HUDEP-2 (cell line): ENCODE measurements at regions not wholly inside any gene's neighbourhood (a gene's known extent, or its start where the extent isn't known, plus 50 kb on each side); places are given as distances from the start of the nearest gene placed in this dataset.

Experiments
- DNase-seq, 76 experiments: peaks; one replicate each; lab custom pipeline; 2025; ENCODE audit not compliant: unreplicated experiment in 76 of 76; lab: John Stamatoyannopoulos, UW

- DNase-seq: no peak
These were observed 185.9 kb downstream of the CRPPA start for GRCh38 chr7:16235147-16236114.

GRCh38 chr7:16234493-16235146 lies 186.7 kb downstream of the CRPPA start:
- DNase-seq: no peak

GRCh38 chr7:16233517-16233916 lies 187.8 kb downstream of the CRPPA start:
- DNase-seq: no peak

DNA sequence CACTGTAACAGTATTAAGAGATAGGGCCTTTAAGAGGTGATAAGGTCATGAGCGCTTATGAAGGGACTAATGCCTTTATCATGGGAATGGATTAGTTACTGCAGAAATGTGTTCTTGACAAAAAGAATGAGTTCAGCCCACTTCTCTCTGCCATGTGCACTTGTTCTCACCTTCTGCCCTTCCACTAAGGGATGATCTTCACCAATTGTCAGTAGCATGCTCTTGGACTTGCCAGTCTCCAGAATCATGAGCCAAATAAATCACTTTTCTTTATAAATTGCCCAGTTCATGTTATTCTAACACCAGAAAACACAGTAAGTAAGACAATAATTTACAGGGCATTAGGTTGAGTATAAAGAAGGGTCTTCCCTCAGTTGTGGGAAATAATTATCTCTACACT lies 189.1 kb downstream of the CRPPA start:
- DNase-seq: no peak

- DNase-seq: no peak
These were observed 197.2 kb downstream of the CRPPA start for GRCh38 chr7:16223963-16224707.

DNA sequence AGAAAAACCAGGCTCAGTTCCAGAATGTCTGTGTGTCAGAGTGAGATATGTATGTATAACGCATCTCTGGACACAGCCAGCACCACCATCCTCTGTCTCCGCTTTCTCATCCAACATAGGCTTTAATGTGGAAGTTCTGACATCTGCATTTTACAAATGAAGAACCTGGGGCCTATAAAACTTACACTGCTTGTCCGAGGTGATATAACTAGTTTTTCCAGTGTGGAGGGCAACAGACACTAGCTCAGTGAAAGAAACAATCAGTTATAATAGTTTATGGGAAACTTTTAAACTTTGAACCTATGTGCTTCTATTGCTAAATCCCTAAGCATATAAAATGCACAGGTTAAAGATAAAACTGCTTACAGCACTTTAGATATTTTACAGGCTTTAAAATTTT lies 208.7 kb downstream of the CRPPA start:
- DNase-seq: no peak

DNA sequence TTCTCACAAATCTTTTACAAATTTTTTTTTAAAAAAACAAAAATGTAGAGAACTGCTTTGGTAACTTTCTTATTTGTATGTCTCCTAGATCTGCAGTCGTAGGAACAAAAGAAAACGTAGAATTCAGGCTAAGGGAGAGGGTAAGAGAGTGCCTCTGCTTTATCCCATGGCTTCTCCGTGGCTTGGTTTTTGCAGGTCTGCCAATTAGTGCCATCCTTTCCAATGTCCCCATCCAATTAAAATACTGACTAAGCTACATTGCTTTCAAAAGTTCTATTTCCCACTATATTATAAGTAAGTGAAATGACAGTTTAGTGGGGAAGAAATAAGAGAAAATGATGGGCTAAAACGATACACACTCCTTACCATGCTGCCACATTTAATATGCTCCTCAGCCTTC lies 209.3 kb downstream of the CRPPA start:
- DNase-seq: no peak

DNA sequence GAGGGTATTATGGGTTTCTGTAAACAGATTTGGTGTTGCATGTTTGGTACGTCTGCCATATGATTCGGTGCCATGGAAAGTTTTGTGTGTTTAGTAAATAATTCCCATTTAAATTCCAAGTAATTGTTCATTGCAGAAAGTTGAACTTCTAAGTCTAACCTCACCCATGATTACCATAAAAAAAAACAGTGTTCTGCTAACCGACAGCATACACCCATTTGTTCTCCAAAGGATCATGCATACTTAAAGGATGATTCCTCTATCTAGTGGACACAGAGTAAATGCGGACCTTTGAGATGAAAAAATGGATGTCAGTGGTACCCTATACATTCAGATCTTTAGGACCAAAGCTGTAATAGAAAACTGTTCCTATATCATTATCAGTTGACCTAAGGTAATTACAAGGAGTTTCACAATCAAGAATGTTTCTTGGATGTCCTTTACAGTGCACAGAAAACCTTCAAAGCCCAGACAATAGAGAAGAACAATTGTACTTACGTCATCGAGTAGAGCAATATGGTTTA lies 209.9 kb downstream of the CRPPA start:
- DNase-seq: no peak

- peak in 3 of 76 experiments; percentile 1 to 4 (median 1) for DNase-seq
These were observed 211.2 kb downstream of the CRPPA start for GRCh38 chr7:16210171-16210570.

GRCh38 chr7:16207321-16207720 lies 214.0 kb downstream of the CRPPA start:
- no peak for DNase-seq

GRCh38 chr7:16205466-16205865 lies 215.9 kb downstream of the CRPPA start:
- DNase-seq: no peak

GRCh38 chr7:16204953-16205352 lies 216.4 kb downstream of the CRPPA start:
- no peak for DNase-seq

GRCh38 chr7:16203065-16203464 lies 218.3 kb downstream of the CRPPA start:
- no peak for DNase-seq

DNA sequence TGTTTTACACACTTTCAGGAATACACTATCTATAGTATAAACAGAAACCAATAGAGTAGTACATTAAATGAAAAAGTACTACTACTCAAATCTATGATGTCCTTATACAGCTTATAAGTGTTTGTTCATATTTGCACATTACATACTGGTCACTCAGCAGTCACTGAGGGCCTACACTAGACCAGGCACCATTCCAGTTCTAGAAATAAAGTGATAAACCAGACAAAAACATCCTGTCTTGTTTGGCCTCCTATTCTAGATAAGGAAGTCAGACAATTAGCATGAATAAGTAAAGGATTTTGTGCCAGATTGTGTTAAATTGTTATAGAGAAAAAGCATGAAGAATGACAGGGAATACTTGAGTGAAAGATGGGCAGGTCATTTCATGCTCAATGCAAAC lies 219.0 kb downstream of the CRPPA start:
- no peak for DNase-seq

- DNase-seq: no peak
These were observed 220.7 kb downstream of the CRPPA start for GRCh38 chr7:16200591-16200990.

DNA sequence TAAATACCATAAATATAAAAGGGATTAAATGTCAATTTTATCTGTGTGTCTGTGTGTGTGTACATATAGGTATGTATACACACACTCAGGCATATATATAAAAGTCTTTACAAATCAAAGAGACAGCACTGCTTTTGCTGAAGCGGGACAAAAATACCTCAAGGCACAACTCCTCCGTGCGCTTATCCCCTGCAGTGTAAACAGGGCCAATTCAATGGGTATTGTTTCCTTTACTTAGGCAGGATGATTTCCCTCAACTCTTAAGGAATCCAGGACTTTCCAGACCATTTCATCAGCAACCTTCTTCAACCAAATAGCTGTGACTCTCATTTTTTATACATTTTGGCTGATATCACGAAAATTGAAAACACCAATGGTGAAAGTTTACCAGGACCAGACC lies 227.7 kb downstream of the CRPPA start:
- no peak for DNase-seq

- DNase-seq: no peak
These were observed 232.2 kb downstream of the CRPPA start for GRCh38 chr7:16189026-16189715.

DNA sequence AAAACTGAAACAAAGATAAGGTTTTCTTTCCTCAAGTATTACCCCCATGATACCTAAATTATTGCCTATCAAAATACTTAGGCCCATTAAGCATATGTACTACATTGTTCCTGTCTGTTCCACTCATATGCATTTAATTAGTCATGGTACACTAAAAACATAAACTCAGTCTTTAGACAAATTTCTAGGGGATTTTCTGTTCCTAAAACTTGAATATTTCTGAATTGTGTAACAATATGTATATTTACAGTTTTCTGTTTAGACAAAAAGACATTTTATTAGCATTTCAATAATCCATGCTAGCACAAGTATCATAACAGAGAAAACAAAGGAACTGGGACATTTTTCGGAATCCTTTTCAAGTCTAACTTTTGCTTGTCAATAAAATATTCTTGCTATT lies 234.2 kb downstream of the CRPPA start:
- no peak for DNase-seq

DNA sequence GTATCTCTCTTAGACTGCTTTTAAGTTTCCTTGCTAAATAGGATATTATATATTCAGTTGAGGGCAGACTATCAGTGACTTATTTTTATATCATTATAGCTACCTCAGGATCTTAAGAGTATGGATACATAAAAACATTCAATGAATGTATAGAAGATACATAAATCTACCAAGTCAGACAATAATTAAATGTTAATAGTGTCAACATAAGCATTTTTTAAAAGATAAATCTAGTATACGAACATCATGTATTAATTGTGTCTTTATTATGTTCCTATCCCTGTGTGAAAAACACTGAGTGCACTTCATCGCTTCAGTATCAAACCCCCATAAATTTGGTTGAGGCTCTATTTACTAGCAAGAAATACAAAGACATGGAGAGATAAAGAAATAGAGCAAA lies 242.8 kb downstream of the CRPPA start:
- no peak for DNase-seq

- no peak for DNase-seq
These were observed 243.2 kb downstream of the CRPPA start for GRCh38 chr7:16178092-16178491.

- DNase-seq: no peak
These were observed 247.1 kb downstream of the CRPPA start for GRCh38 chr7:16174253-16174652.
